ENCODE measurements at regions not wholly inside any gene's neighbourhood (a gene's known extent, or its start where the extent isn't known, plus 50 kb on each side); places are given as distances from the start of the nearest gene placed in this dataset.

DNA sequence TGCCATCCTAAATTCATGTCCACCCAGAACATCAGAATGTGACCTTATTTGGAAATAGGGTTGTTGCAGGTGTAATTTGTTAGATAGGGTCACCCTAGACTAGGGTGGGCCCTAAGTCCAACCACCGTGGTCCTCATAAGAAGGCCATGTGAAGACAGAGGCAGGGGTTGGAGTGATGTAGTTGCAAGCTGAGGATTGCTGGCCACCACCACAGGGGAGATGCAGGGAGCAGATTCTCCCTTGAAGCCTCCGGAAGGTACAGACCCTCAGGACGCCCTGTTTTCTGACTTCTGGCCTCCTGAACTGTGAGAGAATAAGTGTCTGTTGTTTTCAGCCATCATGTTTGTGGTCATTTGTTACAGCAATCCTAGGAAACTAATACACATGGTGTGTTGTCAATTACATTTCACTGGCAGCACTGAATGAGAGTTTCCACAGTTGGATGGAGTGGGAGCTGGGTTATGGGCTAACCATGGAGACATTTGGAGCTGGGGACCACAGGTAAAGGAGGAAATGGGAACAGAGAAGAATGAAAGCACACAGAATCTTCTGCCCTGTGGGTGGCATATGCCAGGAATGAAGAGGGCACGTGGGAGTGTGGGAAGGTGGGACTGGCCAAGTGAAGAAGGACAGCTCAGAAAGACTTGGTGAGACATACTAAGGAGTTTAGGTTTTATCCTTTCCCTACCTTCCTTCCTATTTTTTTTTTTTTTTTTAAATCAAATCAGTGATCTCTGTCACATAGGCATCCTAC is 266.0 kb downstream of the MYCN start:
- TF ChIP-seq CTCF (IDR thresholded peaks at IDR 0.05; ENCODE audit: low read depth, low read length, missing input control) (no peak), YY1 (IDR thresholded peaks at IDR 0.05) (no peak), MAX (IDR thresholded peaks at IDR 0.05) (no peak), FOXA2 (IDR thresholded peaks at IDR 0.05) (no peak), TAF1 (conservative IDR thresholded peaks at IDR 0.05) (no peak), REST (IDR thresholded peaks at IDR 0.05) (no peak), SP1 (IDR thresholded peaks at IDR 0.05) (no peak), NR2F2 (IDR thresholded peaks at IDR 0.05) (no peak), EGR1 (IDR thresholded peaks at IDR 0.05; ENCODE audit: low read depth in 2 of 2) (no peak), RAD21 (IDR thresholded peaks at IDR 0.05) (no peak), FOXA1 (IDR thresholded peaks at IDR 0.05) (no peak)
- TF ChIP-seq, protein P1, sequence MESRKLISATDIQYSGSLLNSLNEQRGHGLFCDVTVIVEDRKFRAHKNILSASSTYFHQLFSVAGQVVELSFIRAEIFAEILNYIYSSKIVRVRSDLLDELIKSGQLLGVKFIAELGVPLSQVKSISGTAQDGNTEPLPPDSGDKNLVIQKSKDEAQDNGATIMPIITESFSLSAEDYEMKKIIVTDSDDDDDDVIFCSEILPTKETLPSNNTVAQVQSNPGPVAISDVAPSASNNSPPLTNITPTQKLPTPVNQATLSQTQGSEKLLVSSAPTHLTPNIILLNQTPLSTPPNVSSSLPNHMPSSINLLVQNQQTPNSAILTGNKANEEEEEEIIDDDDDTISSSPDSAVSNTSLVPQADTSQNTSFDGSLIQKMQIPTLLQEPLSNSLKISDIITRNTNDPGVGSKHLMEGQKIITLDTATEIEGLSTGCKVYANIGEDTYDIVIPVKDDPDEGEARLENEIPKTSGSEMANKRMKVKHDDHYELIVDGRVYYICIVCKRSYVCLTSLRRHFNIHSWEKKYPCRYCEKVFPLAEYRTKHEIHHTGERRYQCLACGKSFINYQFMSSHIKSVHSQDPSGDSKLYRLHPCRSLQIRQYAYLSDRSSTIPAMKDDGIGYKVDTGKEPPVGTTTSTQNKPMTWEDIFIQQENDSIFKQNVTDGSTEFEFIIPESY (IDR thresholded peaks at IDR 0.05), result no peak
